ENCODE measurements at regions not wholly inside any gene's neighbourhood (a gene's known extent, or its start where the extent isn't known, plus 50 kb on each side); places are given as distances from the start of the nearest gene placed in this dataset.

DNA sequence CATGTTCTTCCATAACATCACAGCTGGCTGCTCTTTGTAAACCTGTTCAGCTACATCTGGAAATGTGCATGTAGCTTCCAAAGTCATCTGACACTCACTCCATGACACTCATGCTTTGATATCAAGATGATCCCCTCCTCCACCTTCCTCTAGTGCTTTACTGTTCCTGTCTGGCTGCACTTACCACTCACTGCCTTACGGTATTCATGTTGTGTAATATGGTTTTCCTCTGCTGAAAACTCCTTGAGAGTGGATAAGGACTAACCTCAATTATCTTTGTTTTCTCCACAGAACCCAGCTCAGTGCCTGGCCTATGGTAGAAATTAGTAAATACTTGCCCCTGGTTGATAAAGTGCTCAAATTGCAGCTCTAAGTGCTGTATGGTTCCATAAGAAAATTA is 483.9 kb downstream of the HTR7 start:
- TF ChIP-seq, protein P1, sequence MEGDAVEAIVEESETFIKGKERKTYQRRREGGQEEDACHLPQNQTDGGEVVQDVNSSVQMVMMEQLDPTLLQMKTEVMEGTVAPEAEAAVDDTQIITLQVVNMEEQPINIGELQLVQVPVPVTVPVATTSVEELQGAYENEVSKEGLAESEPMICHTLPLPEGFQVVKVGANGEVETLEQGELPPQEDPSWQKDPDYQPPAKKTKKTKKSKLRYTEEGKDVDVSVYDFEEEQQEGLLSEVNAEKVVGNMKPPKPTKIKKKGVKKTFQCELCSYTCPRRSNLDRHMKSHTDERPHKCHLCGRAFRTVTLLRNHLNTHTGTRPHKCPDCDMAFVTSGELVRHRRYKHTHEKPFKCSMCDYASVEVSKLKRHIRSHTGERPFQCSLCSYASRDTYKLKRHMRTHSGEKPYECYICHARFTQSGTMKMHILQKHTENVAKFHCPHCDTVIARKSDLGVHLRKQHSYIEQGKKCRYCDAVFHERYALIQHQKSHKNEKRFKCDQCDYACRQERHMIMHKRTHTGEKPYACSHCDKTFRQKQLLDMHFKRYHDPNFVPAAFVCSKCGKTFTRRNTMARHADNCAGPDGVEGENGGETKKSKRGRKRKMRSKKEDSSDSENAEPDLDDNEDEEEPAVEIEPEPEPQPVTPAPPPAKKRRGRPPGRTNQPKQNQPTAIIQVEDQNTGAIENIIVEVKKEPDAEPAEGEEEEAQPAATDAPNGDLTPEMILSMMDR (IDR thresholded peaks at IDR 0.05 in 4 of 5, conservative IDR thresholded peaks at IDR 0.05 in 1 of 5) = no peak
- TF ChIP-seq POLR2A (IDR thresholded peaks at IDR 0.05) = no peak

Data from gastrocnemius medialis (tissue), 4 donors.